Suprapubic skin (tissue), 4 donors: ENCODE measurements at regions not wholly inside any gene's neighbourhood (a gene's known extent, or its start where the extent isn't known, plus 50 kb on each side); places are given as distances from the start of the nearest gene placed in this dataset.

Source experiments
- DNase-seq, 2 donors: peaks; one replicate each; pipeline ENCODE4 v3.0.0-alpha.2; 2019; ENCODE audit warnings: low spot score in 2 of 2
- H3K27ac ChIP-seq: fragments of 200-600 bp; sonication (generic); one replicate; pipeline ENCODE4 v1.5.1; 2019
- H3K27me3 ChIP-seq: fragments of 200-600 bp; sonication (generic); one replicate; pipeline ENCODE4 v1.5.1; 2019
- H3K36me3 ChIP-seq: fragments of 200-600 bp; sonication (generic); one replicate; pipeline ENCODE4 v1.5.1; 2019
- H3K4me1 ChIP-seq: fragments of 200-600 bp; sonication (generic); one replicate; pipeline ENCODE4 v1.5.1; 2019
- H3K4me3 ChIP-seq: fragments of 200-600 bp; sonication (generic); one replicate; pipeline ENCODE4 v1.5.1; 2019; ENCODE audit warnings: mild to moderate bottlenecking
- H3K9me3 ChIP-seq: fragments of 200-600 bp; sonication (generic); one replicate; pipeline ENCODE4 v1.5.1; 2019
- CTCF ChIP-seq, 2 donors: fragments of 200-600 bp in 1 of 2; fragments of 450-650 bp in 1 of 2; sonication (generic) in 1 of 2; IDR thresholded peaks; one replicate each; pipeline ENCODE4 v1.5.1; 2016 to 2019; ENCODE audit warnings: antibody characterized with exemption in 2 of 2, mild to moderate bottlenecking in 1 of 2, moderate library complexity in 1 of 2
- EP300 ChIP-seq: sonication (generic); formaldehyde crosslinking; IDR thresholded peaks from one replicate; pipeline ENCODE4 v1.6.1; 2017; ENCODE audit warnings: antibody characterized with exemption
- POLR2A ChIP-seq, 2 donors: fragments of 450-650 bp; IDR thresholded peaks; one replicate each; pipeline ENCODE4 v1.6.1; 2017; ENCODE audit warnings: antibody characterized with exemption in 2 of 2, mild to moderate bottlenecking in 2 of 2, moderate library complexity in 2 of 2
- POLR2AphosphoS5 ChIP-seq, 3 donors: sonication (generic); formaldehyde crosslinking; IDR thresholded peaks; one replicate each; pipeline ENCODE4 v1.6.1; 2017; ENCODE audit warnings: antibody characterized with exemption in 3 of 3
- WGBS: methylation state at CpG from one replicate; pipeline ENCODE4 v1.1.5; 2018; 5-methylcytosine and 5-hydroxymethylcytosine counted together

GRCh38 chr12:97359021-97359690 is 103.4 kb upstream of the RMST start:
- no peak overlapping the region for H3K4me3 ChIP-seq
- WGBS, result 41% methylated on average over 5 of the region's 5 CpGs
- no peak for TF ChIP-seq CTCF (IDR thresholded peaks at IDR 0.05)
- no peak for TF ChIP-seq EP300
- no peak for TF ChIP-seq POLR2AphosphoS5 (IDR thresholded peaks at IDR 0.05)
- no peak for TF ChIP-seq POLR2A (IDR thresholded peaks at IDR 0.05)

GRCh38 chr12:97363693-97364092 is 98.9 kb upstream of the RMST start:
- Histone ChIP-seq H3K27me3 (no peaks in the 10 kb centered on the region), H3K36me3 (no peaks in the 10 kb centered on the region), H3K4me1 (no peaks in the 10 kb centered on the region), H3K4me3 (no peak overlapping the region), H3K9me3 (no peaks in the 10 kb centered on the region), H3K27ac (no peak overlapping the region)
- WGBS, result 80% methylated on average over 1 of the region's 1 CpG
- no peak for TF ChIP-seq CTCF (IDR thresholded peaks at IDR 0.05)
- no peak for TF ChIP-seq EP300
- TF ChIP-seq POLR2AphosphoS5 (IDR thresholded peaks at IDR 0.05), result no peak
- TF ChIP-seq POLR2A (IDR thresholded peaks at IDR 0.05), result no peak
- no peak for DNase-seq

More at GRCh38 chr12:97359021-97359690, 103.4 kb upstream of the RMST start:
- H3K9me3 ChIP-seq, result no peaks in the 10 kb centered on the region
- H3K4me1 ChIP-seq, result no peaks in the 10 kb centered on the region
- H3K27ac ChIP-seq, result no peak overlapping the region
- H3K36me3 ChIP-seq, result no peaks in the 10 kb centered on the region
- H3K27me3 ChIP-seq, result no peaks in the 10 kb centered on the region
- DNase-seq, result no peak

GRCh38 chr12:97368462-97369163 is 94.0 kb upstream of the RMST start:
- no peak overlapping the region for H3K4me3 ChIP-seq
- no peak overlapping the region for H3K27ac ChIP-seq
- 68% methylated on average over 7 of the region's 7 CpGs for WGBS
- H3K9me3 ChIP-seq, result no peaks in the 10 kb centered on the region
- H3K4me1 ChIP-seq, result no peaks in the 10 kb centered on the region
- DNase-seq, result no peak
- no peaks in the 10 kb centered on the region for H3K27me3 ChIP-seq
- TF ChIP-seq POLR2AphosphoS5 (IDR thresholded peaks at IDR 0.05) (no peak), POLR2A (IDR thresholded peaks at IDR 0.05) (no peak), CTCF (IDR thresholded peaks at IDR 0.05) (no peak), EP300 (no peak)
- H3K36me3 ChIP-seq, result no peaks in the 10 kb centered on the region

- Histone ChIP-seq H3K36me3 (no peaks in the 10 kb centered on the region), H3K27me3 (no peaks in the 10 kb centered on the region), H3K4me1 (no peaks in the 10 kb centered on the region), H3K27ac (no peak overlapping the region), H3K9me3 (no peaks in the 10 kb centered on the region), H3K4me3 (no peak overlapping the region)
- WGBS, result 53% methylated on average over 2 of the region's 2 CpGs
- DNase-seq, result no peak
- no peak for TF ChIP-seq CTCF (IDR thresholded peaks at IDR 0.05)
- no peak for TF ChIP-seq POLR2A (IDR thresholded peaks at IDR 0.05)
- TF ChIP-seq EP300, result no peak
- no peak for TF ChIP-seq POLR2AphosphoS5 (IDR thresholded peaks at IDR 0.05)
Measured at GRCh38 chr12:97375310-97375709, 87.3 kb upstream of the RMST start.

- Histone ChIP-seq H3K4me1 (no peaks in the 10 kb centered on the region), H3K27me3 (no peaks in the 10 kb centered on the region), H3K4me3 (no peak overlapping the region), H3K9me3 (no peaks in the 10 kb centered on the region), H3K36me3 (no peaks in the 10 kb centered on the region), H3K27ac (no peak overlapping the region)
- no peak for DNase-seq
- no peak for TF ChIP-seq EP300
- TF ChIP-seq CTCF (IDR thresholded peaks at IDR 0.05), result no peak
- TF ChIP-seq POLR2A (IDR thresholded peaks at IDR 0.05), result no peak
- 84% methylated on average over 2 of the region's 2 CpGs for WGBS
Measured at GRCh38 chr12:97380440-97380839, 82.2 kb upstream of the RMST start.
